NB4 (cell line): ENCODE measurements at regions not wholly inside any gene's neighbourhood (a gene's known extent, or its start where the extent isn't known, plus 50 kb on each side); places are given as distances from the start of the nearest gene placed in this dataset.

Experiments used
- DNase-seq: peaks from one replicate; pipeline ENCODE4 v3.0.0; 2010; ENCODE audit warnings: low read depth
- H3K4me3 ChIP-seq: one replicate; pipeline ENCODE4 v1.5.1; 2011; ENCODE audit warnings: mild to moderate bottlenecking, low read depth, low read length, moderate library complexity
- CTCF ChIP-seq: IDR thresholded peaks from one replicate; pipeline ENCODE4 v1.5.1; 2012; ENCODE audit warnings: low read depth, low read length
- MAX ChIP-seq: IDR thresholded peaks from 2 replicates; pipeline ENCODE4 v1.6.1; 2011; ENCODE audit warnings: low read depth, low read length
- MYC ChIP-seq: IDR thresholded peaks from 2 replicates; pipeline ENCODE4 v1.6.1; 2011; ENCODE audit warnings: low read depth, low read length
- POLR2A ChIP-seq: IDR thresholded peaks from 2 replicates; pipeline ENCODE4 v1.6.1; 2011; ENCODE audit warnings: mild to moderate bottlenecking; ENCODE audit not compliant: insufficient read length; ENCODE audit errors: extremely low read depth

DNA sequence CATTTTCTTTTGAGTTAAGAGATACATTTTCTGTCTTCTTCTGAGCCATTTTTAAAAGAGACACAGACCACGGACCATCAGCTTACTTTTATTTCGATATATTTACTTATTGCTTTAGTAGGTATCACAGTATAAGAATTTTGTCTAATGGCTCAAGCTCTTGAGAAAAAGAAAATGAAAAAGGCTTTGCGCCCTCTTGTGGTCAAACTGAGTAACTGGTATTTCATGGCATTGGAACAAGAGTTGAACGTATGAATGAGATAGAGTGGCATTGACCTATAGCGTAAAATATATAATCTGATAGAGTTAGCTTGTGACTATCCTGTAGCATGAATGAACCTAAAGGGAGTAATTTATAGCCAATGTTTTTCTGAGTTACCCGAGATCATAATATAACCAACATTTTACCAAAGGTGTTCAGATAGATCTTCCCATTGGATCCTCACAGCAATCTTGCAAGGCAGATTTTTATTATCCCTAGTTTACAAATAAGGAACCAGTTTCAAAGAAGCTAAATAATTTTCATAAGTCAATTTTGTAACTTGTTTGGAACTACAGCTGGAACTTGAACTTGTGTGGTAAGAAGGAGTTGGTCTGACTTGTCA, 154.6 kb downstream of the POLR2M start:
- peak; percentile 66 for DNase-seq
- no peak overlapping the region for H3K4me3 ChIP-seq
- TF ChIP-seq MYC (no peak), CTCF (peak; percentile 55)

DNA sequence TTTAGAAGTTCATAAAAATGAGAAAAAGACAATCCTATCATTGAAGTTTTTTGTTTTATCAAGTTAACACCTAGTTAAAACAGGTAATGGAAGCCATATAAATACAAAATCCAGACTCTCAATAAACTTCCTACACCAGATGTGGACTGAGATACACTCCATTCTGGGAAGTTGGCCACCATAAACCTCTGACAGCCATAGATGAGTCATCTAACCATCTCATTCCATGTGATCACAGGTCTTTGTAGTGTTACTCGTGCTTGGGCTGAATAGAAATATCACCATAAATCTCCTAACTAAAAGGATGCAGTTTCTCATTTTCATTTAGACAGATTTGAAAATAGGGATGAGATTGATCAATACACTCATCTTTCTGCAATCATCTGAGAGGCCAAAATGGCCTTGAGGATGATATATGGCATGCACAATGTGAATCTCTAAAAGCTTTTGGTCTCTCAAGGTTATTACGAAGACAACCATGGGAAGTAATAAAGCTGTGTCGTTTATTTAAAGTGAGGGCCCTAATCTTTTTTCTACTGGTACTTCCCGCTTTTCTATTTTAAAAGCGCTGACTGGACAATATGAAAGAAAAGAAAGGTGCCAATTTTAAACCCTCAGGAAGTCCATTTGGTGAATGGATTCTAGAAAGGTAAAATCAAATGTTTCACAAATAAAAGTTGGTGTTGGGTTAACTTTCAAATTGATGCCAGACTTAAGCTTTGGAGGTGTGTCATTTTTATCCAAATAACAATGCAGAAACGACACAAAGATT, 155.5 kb downstream of the POLR2M start:
- no peak overlapping the region for H3K4me3 ChIP-seq
- TF ChIP-seq MAX (no peak), CTCF (no peak), POLR2A (no peak), MYC (no peak)
- no peak for DNase-seq

DNA sequence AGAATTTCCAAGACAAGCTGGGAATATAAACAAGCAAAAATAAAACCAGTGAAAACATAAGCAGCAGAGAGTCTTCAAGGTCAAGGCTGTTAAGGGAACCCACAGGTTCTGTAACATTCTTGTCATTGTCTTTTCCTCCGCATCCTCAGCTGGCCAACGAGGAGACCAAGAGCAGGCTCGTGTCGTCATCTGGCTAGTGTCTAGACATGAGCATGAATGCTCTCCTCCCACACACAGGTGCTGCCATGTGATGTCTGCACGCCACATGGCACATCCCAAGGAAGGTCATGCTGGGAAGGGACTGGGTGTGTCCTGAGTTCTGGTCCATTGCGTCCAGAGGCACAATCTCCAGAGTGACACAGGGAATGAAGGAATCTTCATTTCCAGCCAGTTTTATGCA, 156.2 kb downstream of the POLR2M start:
- H3K4me3 ChIP-seq, result no peak overlapping the region
- TF ChIP-seq CTCF, result no peak
- TF ChIP-seq POLR2A, result no peak
- no peak for TF ChIP-seq MYC
- TF ChIP-seq MAX, result no peak
- DNase-seq, result no peak

- DNase-seq, result peak; percentile 2
- peak; percentile 50 for TF ChIP-seq CTCF
- no peak for TF ChIP-seq POLR2A
- no peak for TF ChIP-seq MYC
- TF ChIP-seq MAX, result no peak
- H3K4me3 ChIP-seq, result no peak overlapping the region
Observed at GRCh38 chr15:57865294-57865693, 158.8 kb downstream of the POLR2M start.

- no peak overlapping the region for H3K4me3 ChIP-seq
- peak; percentile 50 for DNase-seq
- peak; percentile 94 for TF ChIP-seq CTCF
- TF ChIP-seq POLR2A, result no peak
Observed at GRCh38 chr15:57866149-57866736, 159.7 kb downstream of the POLR2M start.
